Colonic mucosa (tissue), 4 donors: ENCODE measurements at regions not wholly inside any gene's neighbourhood (a gene's known extent, or its start where the extent isn't known, plus 50 kb on each side); places are given as distances from the start of the nearest gene placed in this dataset.

ENCODE experiments used
- DNase-seq: peaks from one replicate; pipeline ENCODE4 v3.0.0-alpha.2; 2020
- H3K27ac ChIP-seq: fragments of 200-600 bp; one replicate; pipeline ENCODE4 v1.8.0; 2021
- H3K27me3 ChIP-seq: fragments of 200-600 bp; one replicate; pipeline ENCODE4 v1.8.0; 2021
- H3K36me3 ChIP-seq: fragments of 200-600 bp; one replicate; pipeline ENCODE4 v1.8.0; 2021
- H3K4me1 ChIP-seq: fragments of 200-600 bp; one replicate; pipeline ENCODE4 v1.8.0; 2021; ENCODE audit warnings: mild to moderate bottlenecking
- H3K4me3 ChIP-seq: fragments of 200-600 bp; one replicate; pipeline ENCODE4 v1.8.0; 2021
- H3K9ac ChIP-seq, 2 donors: one replicate each; pipeline ENCODE4 v1.7.0; 2013; ENCODE audit warnings: control low read depth in 2 of 2, low read depth in 2 of 2, low read length in 2 of 2
- H3K9me3 ChIP-seq: fragments of 200-600 bp; one replicate; pipeline ENCODE4 v1.8.0; 2021
- intact Hi-C: fragments of 100-400 bp; cut with DNase I; formaldehyde crosslinking; loops from one replicate; pipeline ENCODE4 v1.14.1; 2022
- TF ChIP-seq, protein P1 (sequence below): fragments of 200-600 bp; IDR thresholded peaks from one replicate; pipeline ENCODE4 v1.8.0; 2022; ENCODE audit warnings: antibody characterized with exemption, mild to moderate bottlenecking
- donor health status: healthy.
- donor health status: DM: no; HTN: no; CAD: no.
- donor health status: DM: no; HTN: no; CAD: no.

DNA sequence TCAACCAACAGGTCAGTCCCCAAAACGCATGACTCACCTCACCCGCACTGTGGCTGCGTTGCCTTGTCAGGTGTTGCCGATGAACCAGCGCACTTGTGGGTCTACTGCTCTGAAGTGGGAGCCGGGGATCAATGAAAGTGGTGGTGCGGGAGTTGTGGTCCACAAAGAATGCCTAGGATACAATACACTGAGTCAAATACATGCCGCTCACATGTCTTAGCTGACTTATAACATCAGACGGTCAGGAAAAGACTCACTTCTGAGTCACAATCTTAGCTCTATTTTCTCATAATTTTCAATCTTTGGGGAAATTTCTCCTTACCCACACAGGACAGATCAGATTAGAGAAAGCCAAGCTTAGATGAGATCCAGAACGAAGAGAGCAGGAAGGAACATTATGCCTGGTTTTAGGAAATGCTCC lies 107.1 kb upstream of the STK17B start:
- H3K27me3 ChIP-seq = no peaks in the 10 kb centered on the region
- H3K9me3 ChIP-seq = no peaks in the 10 kb centered on the region
- H3K4me1 ChIP-seq = peaks cover 6% of the 10 kb centered on the region
- DNase-seq = no peak
- no peak overlapping the region for H3K27ac ChIP-seq
- no peak overlapping the region for H3K4me3 ChIP-seq
- H3K9ac ChIP-seq = no peak overlapping the region
- intact Hi-C loops = loop anchor here (5.0 to 10.0 kb wide), 2 partner anchors 124 to 201 kb away; no protein-coding TSS in a partner anchor
- TF ChIP-seq, protein P1, sequence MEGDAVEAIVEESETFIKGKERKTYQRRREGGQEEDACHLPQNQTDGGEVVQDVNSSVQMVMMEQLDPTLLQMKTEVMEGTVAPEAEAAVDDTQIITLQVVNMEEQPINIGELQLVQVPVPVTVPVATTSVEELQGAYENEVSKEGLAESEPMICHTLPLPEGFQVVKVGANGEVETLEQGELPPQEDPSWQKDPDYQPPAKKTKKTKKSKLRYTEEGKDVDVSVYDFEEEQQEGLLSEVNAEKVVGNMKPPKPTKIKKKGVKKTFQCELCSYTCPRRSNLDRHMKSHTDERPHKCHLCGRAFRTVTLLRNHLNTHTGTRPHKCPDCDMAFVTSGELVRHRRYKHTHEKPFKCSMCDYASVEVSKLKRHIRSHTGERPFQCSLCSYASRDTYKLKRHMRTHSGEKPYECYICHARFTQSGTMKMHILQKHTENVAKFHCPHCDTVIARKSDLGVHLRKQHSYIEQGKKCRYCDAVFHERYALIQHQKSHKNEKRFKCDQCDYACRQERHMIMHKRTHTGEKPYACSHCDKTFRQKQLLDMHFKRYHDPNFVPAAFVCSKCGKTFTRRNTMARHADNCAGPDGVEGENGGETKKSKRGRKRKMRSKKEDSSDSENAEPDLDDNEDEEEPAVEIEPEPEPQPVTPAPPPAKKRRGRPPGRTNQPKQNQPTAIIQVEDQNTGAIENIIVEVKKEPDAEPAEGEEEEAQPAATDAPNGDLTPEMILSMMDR = no peak
- no peaks in the 10 kb centered on the region for H3K36me3 ChIP-seq

DNA sequence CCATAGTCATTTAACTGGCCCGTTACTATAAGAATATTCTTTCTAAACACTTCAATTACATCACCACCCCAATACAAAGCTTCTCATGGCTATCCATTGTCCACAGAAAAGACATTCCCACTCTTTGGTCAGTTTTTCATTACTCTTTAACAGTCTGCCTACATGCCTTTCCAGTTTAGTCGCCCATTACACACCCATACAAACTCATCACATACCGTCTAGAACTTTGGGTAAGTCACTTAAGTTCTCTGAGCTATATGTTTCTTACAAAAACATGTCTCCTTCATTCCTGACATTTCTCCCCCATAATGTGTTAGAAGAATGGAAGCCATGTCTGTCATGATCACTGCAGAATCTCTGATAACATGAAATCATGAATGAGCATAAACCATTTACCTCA lies 108.2 kb upstream of the STK17B start:
- no peak overlapping the region for H3K9ac ChIP-seq
- H3K27ac ChIP-seq = no peak overlapping the region
- H3K4me1 ChIP-seq = peaks cover 1% of the 10 kb centered on the region
- no peak overlapping the region for H3K4me3 ChIP-seq
- H3K36me3 ChIP-seq = no peaks in the 10 kb centered on the region
- intact Hi-C loops = loop anchor here (5.0 to 10.0 kb wide), 2 partner anchors 125 to 202 kb away; no protein-coding TSS in a partner anchor
- TF ChIP-seq, protein P1 = no peak
- DNase-seq = no peak
- no peaks in the 10 kb centered on the region for H3K27me3 ChIP-seq
- no peaks in the 10 kb centered on the region for H3K9me3 ChIP-seq

DNA sequence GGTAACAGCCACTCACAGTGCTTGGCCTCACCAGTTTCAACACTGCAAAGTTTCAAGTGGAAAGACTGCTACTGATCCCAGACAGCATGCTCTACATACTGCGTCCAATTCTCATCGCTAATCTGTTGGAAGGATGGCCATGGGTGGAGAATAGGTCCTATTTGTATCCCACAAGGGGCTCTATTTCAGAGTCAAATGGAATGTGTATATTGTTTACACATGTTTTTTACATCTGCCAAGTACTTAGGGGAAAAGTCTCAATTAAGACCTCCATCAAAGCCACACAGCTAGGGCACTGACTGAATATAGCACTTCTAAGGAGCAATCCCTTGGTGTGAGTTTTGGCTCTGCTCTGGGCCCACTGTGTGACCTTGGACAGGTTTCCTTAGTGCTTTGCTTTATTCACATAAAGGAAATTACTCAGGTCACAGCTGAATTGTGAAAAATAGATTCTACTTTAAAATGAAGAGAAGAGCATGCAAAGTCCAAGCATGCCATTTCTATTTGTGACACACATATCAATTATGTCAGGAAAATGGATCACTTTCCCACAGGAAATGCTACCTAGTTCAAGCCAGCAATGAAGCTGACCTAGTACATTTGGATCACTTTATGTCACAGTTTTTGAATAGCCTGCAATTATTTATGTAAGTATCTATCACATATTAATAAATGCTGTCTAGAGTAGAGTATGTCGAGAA lies 112.9 kb upstream of the STK17B start:
- H3K27me3 ChIP-seq = no peaks in the 10 kb centered on the region
- no peak overlapping the region for H3K27ac ChIP-seq
- H3K4me1 ChIP-seq = peaks cover 6% of the 10 kb centered on the region
- intact Hi-C loops = no loop called here
- H3K4me3 ChIP-seq = no peak overlapping the region
- TF ChIP-seq, protein P1 = no peak
- H3K9ac ChIP-seq = no peak overlapping the region
- DNase-seq = no peak
- H3K9me3 ChIP-seq = no peaks in the 10 kb centered on the region
- no peaks in the 10 kb centered on the region for H3K36me3 ChIP-seq

DNA sequence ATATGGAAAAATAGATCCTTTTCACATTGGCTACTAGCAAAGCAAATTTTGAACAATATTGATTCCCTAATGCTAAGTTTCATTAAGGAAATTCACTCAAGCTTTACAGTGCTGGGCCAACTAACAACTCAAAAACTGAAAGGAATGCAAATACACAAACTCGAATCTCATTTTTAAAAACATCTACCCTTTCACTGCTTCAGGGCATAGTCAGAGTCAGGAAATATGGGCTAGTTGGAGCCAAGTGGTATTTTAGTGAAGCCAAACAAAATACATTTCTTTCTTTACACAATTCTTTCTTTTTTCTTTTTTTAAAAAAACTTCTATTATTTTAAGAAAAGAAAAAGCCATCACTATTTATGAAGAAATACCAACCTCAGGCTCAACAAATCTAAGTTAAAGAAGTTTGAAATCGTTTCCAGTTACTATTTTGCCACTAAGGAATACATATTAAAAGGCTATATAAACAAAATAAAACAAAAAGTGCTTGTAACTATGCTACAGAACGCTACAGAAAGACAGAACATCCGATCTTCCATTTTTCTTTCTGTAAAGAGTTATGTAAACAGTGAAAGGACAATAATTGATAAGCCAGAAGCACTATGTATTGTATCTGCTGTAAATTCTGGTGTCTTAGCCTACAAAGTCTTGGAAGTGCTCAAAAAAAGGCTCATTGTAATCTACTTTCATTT lies 113.6 kb upstream of the STK17B start:
- TF ChIP-seq, protein P1 = no peak
- Histone ChIP-seq H3K4me3 (no peak overlapping the region), H3K9me3 (no peaks in the 10 kb centered on the region)

DNA sequence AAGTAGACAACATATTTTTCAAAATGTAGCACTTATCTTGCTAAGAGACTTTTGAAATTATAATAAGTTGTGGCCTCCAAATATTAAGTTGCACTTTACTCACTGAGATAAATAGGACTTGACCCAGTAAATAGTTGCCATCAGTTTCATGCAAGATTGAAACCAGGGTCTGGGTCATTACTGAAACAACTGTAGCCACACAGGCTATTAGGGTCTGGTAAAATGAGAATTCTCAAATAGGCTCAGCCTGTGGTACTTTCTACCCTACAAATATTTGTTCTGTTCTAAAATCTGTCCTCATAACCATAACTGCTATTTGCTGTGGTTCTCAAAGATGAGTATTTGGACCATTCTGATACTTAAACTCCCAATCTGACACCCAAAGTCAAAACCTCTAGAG lies 115.4 kb upstream of the STK17B start:
- intact Hi-C loops = no loop called here
- H3K27me3 ChIP-seq = no peaks in the 10 kb centered on the region
- no peak for DNase-seq
- H3K4me3 ChIP-seq = no peak overlapping the region
- peaks cover 6% of the 10 kb centered on the region for H3K4me1 ChIP-seq
- H3K36me3 ChIP-seq = no peaks in the 10 kb centered on the region
- TF ChIP-seq, protein P1 = no peak
- H3K9ac ChIP-seq = no peak overlapping the region
- H3K27ac ChIP-seq = no peak overlapping the region
- no peaks in the 10 kb centered on the region for H3K9me3 ChIP-seq

More for the DNA sequence above, 113.6 kb upstream of the STK17B start:
- no peak overlapping the region for H3K27ac ChIP-seq
- no peaks in the 10 kb centered on the region for H3K27me3 ChIP-seq
- H3K4me1 ChIP-seq = peaks cover 6% of the 10 kb centered on the region
- no peak for DNase-seq
- no peak overlapping the region for H3K9ac ChIP-seq
- no peaks in the 10 kb centered on the region for H3K36me3 ChIP-seq
- intact Hi-C loops = no loop called here
